Osteoblast (primary cell): ENCODE measurements at regions not wholly inside any gene's neighbourhood (a gene's known extent, or its start where the extent isn't known, plus 50 kb on each side); places are given as distances from the start of the nearest gene placed in this dataset.

Experiments used
- DNase-seq: peaks from one replicate; pipeline ENCODE4 v3.0.0; 2011; ENCODE audit warnings: low spot score, mixed read lengths; ENCODE audit not compliant: insufficient read length; ENCODE audit errors: missing footprints
- H2AFZ ChIP-seq: 2 replicates; pipeline ENCODE4 v1.6.0; 2011; ENCODE audit warnings: mild to moderate bottlenecking, low read length
- H3K27ac ChIP-seq: 2 replicates; pipeline ENCODE4 v1.5.1; 2011; ENCODE audit warnings: mild to moderate bottlenecking, low read depth, low read length, moderate library complexity
- H3K27me3 ChIP-seq: 2 replicates; pipeline ENCODE4 v1.6.0; 2012; ENCODE audit warnings: mild to moderate bottlenecking, control low read depth, inconsistent platforms, low read length, moderate library complexity; ENCODE audit not compliant: insufficient read depth
- H3K36me3 ChIP-seq: 2 replicates; pipeline ENCODE4 v1.5.1; 2011; ENCODE audit warnings: mild to moderate bottlenecking, low read length, control low read depth, moderate library complexity; ENCODE audit not compliant: insufficient read depth
- H3K4me1 ChIP-seq: 2 replicates; pipeline ENCODE4 v1.5.1; 2011; ENCODE audit warnings: mild to moderate bottlenecking, low read length, control low read depth, moderate library complexity; ENCODE audit not compliant: insufficient read depth
- H3K4me2 ChIP-seq: 2 replicates; pipeline ENCODE4 v1.6.0; 2011; ENCODE audit warnings: mild to moderate bottlenecking, low read length; ENCODE audit not compliant: insufficient read depth
- H3K4me3 ChIP-seq: fragments of 200-600 bp; sonication (generic); 3 replicates; pipeline ENCODE4 v1.5.1; 2012; ENCODE audit warnings: mild to moderate bottlenecking, low read length, inconsistent platforms; ENCODE audit not compliant: insufficient read depth
- H3K79me2 ChIP-seq: 2 replicates; pipeline ENCODE4 v1.6.0; 2012; ENCODE audit warnings: mild to moderate bottlenecking, low read length, control low read depth, inconsistent platforms; ENCODE audit not compliant: insufficient read depth
- H3K9me3 ChIP-seq: 2 replicates; pipeline ENCODE4 v1.5.1; 2011; ENCODE audit warnings: low read depth, low read length, control low read depth
- H4K20me1 ChIP-seq: 2 replicates; pipeline ENCODE4 v1.6.0; 2012; ENCODE audit warnings: mild to moderate bottlenecking, low read length, control low read depth; ENCODE audit not compliant: insufficient read depth
- TF ChIP-seq, protein P1 (sequence below): IDR thresholded peaks from 2 replicates; pipeline ENCODE4 v1.5.1; 2011; ENCODE audit warnings: mild to moderate bottlenecking, low read depth, low read length, moderate library complexity; ENCODE audit errors: extremely low read depth

- Histone ChIP-seq H2AFZ (no peak overlapping the region), H3K36me3 (no peaks in the 10 kb centered on the region), H4K20me1 (no peaks in the 10 kb centered on the region), H3K27ac (no peak overlapping the region), H3K9me3 (no peaks in the 10 kb centered on the region), H3K27me3 (no peaks in the 10 kb centered on the region), H3K4me3 (no peak overlapping the region), H3K4me1 (no peaks in the 10 kb centered on the region), H3K79me2 (no peaks in the 10 kb centered on the region), H3K4me2 (no peak overlapping the region)
- peak; percentile 25 for DNase-seq
- TF ChIP-seq, protein P1, sequence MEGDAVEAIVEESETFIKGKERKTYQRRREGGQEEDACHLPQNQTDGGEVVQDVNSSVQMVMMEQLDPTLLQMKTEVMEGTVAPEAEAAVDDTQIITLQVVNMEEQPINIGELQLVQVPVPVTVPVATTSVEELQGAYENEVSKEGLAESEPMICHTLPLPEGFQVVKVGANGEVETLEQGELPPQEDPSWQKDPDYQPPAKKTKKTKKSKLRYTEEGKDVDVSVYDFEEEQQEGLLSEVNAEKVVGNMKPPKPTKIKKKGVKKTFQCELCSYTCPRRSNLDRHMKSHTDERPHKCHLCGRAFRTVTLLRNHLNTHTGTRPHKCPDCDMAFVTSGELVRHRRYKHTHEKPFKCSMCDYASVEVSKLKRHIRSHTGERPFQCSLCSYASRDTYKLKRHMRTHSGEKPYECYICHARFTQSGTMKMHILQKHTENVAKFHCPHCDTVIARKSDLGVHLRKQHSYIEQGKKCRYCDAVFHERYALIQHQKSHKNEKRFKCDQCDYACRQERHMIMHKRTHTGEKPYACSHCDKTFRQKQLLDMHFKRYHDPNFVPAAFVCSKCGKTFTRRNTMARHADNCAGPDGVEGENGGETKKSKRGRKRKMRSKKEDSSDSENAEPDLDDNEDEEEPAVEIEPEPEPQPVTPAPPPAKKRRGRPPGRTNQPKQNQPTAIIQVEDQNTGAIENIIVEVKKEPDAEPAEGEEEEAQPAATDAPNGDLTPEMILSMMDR, result no peak
Observed at GRCh38 chr7:91347290-91347689, 83.1 kb downstream of the FZD1 start.

- Histone ChIP-seq H3K9me3 (no peaks in the 10 kb centered on the region), H4K20me1 (no peaks in the 10 kb centered on the region), H3K4me1 (no peaks in the 10 kb centered on the region), H3K27ac (no peak overlapping the region), H2AFZ (no peak overlapping the region), H3K79me2 (no peaks in the 10 kb centered on the region), H3K4me3 (no peak overlapping the region), H3K36me3 (no peaks in the 10 kb centered on the region), H3K4me2 (no peak overlapping the region), H3K27me3 (peaks cover 1% of the 10 kb centered on the region)
- TF ChIP-seq, protein P1, result no peak
- no peak for DNase-seq
Observed at GRCh38 chr7:91348711-91349110, 84.5 kb downstream of the FZD1 start.

DNA sequence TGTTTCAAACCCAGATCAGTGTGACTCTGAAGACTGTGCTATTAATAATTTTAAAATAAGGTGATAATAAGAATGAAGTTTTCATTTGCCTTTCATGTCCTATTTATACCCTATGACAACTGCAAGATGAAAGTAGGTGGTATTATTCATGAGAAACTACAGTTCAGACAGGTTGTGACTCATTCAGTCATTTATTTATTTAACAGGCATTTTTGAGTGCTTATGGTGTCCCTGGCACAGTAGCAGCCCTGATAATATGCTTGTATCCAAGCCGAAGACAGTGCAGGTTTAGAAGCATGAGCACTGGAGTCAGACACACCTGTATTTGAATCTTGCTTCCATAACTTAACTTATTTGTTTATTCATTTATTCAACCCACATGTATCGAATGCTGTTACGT lies 87.1 kb downstream of the FZD1 start:
- no peak overlapping the region for H3K4me2 ChIP-seq
- H3K27ac ChIP-seq, result no peak overlapping the region
- no peaks in the 10 kb centered on the region for H3K9me3 ChIP-seq
- H4K20me1 ChIP-seq, result no peaks in the 10 kb centered on the region
- no peaks in the 10 kb centered on the region for H3K36me3 ChIP-seq
- H3K79me2 ChIP-seq, result no peaks in the 10 kb centered on the region
- H2AFZ ChIP-seq, result no peak overlapping the region
- no peak overlapping the region for H3K4me3 ChIP-seq
- TF ChIP-seq, protein P1, result no peak
- DNase-seq, result no peak
- peaks cover 7% of the 10 kb centered on the region for H3K27me3 ChIP-seq
- H3K4me1 ChIP-seq, result no peaks in the 10 kb centered on the region

DNA sequence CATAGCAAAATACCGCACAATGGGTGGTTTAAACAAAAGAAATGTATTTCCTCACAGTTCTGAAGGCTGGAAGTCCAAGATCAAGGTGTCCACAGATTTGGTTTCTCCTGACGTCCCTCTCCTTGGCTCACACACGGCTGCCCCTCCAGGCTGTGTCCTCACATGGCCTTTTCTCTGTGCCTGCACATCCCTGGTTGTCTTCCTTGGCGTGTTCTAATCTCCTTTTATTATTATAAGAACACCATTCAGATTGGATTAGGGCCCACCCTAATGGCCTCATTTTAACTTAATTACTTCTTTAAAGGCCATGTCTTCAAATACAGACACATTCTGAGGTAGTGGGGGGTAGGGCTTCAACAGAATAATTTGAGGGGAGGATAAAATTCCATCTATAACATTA lies 87.9 kb downstream of the FZD1 start:
- DNase-seq, result no peak
- Histone ChIP-seq H2AFZ (no peak overlapping the region), H3K9me3 (no peaks in the 10 kb centered on the region), H3K27me3 (peaks cover 7% of the 10 kb centered on the region), H3K36me3 (no peaks in the 10 kb centered on the region), H3K4me1 (no peaks in the 10 kb centered on the region), H3K4me2 (no peak overlapping the region), H3K4me3 (no peak overlapping the region), H3K79me2 (no peaks in the 10 kb centered on the region), H3K27ac (no peak overlapping the region), H4K20me1 (no peaks in the 10 kb centered on the region)
- TF ChIP-seq, protein P1, result no peak
